Fibroblast of peridontal ligament (primary cell): ENCODE measurements at regions not wholly inside any gene's neighbourhood (a gene's known extent, or its start where the extent isn't known, plus 50 kb on each side); places are given as distances from the start of the nearest gene placed in this dataset.
"Not testable (repeated sequence)": the region's sequence is repeated elsewhere in the genome, so short reads cannot be mapped to it uniquely, and the experiment has no call there.

Source experiments
- DNase-seq: peaks from one replicate; pipeline ENCODE4 v3.0.0-alpha.2; 2010; ENCODE audit errors: extremely low read depth

DNA sequence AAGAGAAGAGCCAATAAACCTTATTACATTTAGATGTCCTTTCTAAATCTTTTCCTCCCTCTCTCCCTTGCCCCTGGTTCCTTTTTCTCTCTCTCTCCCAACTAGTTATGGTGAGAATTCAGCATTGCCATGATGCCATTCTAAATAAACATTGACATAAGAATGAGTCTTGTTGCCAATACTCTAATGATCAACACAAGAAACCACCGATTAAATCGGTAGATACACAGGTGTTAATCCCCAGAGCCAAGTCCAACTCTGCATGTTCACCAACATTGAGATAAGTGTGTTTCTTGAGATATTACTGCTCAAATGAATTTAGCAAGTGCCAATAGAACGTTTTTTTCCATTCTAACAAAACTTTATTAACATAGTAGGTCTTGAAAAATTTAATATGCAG, 412.1 kb downstream of the KCNJ2 start:
- DNase-seq: no peak

DNA sequence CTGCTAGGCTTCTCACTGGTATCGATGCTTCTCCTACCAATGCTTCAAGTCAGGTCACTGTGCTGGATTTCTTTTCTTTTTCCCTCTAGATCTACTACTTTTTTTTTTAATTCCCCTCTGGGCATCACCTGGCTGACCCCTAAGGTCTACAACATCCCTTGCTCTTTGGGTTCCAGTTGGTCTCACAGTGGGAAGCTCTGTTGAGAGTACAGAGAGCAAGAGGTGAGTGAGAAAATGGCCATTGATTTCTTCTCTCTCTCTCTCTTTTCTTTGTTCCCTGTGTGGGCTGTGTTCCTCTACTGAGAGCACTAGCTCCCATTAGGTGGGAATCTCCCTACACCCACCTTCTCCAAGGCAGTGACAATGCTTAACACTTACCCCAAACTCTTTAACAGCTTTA, 413.4 kb downstream of the KCNJ2 start:
- DNase-seq: no peak

DNA sequence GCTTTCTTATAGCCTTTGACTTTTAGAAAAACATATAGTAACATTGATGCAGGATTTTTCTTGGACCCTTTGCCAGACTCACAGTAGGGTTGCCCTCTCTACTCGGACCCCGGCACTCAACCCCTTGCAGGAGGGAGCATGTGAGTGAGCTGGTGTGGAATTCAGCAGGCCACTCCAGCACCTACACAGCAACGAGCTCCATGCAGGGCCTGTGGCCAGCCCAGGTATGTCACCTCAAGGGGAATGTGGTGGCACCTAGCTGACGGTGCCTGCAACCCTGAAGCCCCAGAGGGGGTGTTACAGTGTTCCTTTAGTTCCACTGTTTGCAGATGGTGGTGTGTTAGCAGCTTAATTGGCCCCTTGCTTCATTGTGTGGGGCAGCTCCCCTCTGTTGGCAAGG, 414.9 kb downstream of the KCNJ2 start:
- DNase-seq: no peak

DNA sequence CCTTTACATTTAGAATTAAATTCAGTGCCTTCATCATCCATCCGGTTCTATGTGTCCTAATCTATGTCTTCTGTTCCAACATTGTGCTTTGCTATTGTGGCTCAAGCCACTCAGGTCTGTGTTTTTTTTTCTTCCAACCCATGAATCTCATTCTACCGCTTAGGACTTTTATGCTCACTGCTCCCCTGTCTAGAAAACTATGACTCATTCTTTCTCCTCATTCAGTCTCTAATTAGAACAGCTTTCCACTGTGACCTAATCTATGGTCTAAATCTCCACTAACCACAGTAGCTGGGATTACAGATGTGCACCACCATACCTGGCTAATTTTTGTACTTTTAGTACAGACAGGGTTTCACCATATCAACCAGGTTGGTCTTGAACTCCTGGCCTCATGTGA, 418.7 kb downstream of the KCNJ2 start:
- DNase-seq: no peak

DNA sequence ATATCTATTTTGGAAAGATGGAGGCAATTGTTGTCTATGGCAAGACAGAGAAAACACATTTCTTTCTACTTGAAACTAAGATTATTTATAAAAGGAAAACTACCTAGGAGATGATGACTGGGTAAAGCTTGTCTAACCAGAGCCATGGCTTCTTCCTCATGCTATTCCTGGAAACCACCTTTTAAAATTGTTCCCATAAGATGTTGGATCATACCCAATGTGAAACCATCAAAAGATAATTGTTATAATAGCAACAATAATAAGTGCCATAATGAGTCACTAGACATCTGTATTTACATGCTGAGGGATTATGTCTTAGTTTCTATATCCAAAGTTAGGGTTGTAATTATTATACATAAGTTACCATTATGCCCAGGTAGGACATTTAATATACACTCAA, 428.4 kb downstream of the KCNJ2 start:
- DNase-seq: no peak

DNA sequence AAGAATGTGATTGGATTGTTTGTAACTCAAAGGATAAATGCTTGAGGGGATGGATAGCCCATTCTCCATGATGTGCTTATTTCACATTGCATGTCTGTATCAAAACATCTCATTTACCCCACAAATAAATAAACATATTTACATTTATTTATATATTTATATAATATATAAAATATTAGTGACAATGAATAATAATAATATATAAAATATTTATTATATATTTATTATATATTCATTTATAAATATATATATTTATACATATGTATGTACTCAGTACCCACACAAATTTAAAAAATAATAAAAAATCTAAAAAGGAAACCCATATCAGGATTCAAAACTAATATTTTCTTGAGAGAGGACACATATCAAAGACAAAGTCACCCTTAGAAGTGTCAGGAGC, 429.9 kb downstream of the KCNJ2 start:
- DNase-seq: no peak

DNA sequence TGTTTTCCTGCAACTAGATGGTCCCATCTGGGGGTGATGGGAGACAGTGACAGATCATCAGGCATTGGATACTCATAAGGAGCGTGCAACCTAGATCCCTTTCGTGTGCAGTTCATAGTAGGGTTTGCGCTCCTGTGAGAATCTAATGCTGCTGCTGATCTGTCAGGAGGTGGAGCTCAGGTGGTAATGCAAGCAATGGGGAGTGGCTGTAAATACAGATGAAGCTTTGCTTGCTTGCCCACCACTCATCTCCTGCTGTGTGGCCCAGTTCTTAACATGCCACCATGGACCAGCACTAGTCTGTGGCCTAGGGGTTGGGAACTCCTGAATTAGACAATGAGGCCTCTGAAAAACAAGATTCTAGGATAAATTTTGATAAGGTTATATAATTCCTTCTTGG, 430.6 kb downstream of the KCNJ2 start:
- not testable (repeated sequence) for DNase-seq

DNA sequence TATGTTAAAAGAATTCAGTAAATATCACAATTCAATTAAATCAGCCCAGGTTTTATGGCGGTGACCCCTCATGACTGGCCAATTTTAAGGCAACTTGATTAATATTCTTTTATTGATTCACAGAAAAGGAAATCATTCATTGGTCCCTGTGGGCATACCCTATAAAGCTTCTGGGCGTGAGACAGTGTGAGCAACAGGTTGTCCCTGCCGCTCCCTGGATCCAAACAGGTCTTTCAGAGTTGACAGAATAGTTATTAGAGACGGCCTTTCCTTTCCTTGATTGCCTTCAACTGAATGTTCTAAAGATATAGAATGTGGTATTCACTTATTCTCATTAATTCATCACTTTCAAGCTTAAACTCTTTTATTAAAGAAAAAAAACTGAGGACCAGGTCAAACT, 433.9 kb downstream of the KCNJ2 start:
- DNase-seq: no peak

DNA sequence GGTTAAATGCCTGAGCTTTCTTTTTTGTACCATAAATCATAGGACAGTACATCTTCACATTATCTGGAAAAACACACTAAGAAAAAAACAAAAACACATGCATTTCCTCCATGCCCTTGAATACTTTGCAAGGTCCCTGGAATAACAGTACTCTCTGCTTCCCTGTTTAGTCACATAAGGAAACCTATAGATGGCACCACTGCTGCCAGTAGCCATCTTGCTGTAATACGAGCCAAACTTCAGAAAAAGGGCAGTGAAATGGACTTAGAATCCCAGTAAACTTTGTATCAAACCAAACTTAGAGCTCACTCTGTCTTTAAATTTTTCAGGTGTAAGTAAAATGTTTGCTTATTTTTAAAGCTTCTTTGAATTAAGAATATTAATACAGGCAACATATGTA, 435.5 kb downstream of the KCNJ2 start:
- no peak for DNase-seq

DNA sequence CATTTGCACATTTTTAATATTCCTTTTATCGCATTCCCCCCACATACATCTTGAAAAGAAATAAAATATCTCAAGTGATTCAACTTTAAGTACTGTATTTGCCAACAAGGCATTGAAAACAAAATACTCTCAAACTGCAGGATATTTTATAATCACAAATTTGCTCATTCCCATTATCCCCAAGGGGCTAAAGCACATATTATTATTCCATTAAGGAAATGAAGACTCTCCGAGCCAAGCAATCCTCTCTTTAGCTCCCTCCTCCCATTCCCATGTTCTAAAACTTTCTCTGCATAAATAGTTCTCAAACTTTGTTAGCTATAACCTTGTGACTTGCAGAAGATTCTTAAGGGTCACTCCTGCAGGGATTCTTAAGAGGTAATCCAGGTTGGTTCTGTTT, 436.8 kb downstream of the KCNJ2 start:
- DNase-seq: no peak

DNA sequence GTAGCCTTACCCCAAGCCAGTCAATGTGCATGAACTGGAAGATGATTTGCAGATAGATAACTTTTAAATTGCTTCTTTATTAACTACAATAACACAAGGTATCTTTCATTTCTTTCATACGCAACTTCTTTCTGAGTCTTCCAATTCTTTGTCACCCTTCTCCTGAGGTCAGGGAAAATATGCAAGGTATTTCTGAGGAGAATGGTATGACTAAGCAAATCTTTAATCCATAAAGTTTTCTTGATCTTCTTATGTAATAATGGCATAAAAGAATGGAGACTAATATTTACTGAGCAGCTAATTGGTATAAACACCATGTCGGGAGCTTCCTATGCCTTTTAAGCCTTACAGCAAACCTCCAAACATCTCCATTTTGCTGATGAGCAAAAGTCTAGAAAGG, 438.9 kb downstream of the KCNJ2 start:
- no peak for DNase-seq

DNA sequence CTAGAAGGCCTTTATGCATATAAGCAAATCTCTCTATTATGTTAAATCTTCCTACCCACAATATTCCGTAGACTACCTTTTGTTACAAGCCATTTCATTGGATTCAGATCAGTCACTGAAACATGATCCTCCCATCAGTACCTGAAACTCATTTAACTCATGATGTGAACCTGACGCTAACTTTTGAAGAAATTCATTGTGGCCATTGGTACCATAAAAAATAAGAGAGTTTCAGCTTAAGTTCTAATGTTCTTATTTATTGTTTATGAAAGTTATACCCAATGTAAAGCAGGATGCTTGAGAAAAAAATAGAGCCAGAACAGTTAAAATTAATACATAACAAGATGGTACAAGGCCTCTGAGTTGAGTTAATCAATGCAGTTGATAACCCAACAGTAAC, 439.6 kb downstream of the KCNJ2 start:
- DNase-seq: no peak

DNA sequence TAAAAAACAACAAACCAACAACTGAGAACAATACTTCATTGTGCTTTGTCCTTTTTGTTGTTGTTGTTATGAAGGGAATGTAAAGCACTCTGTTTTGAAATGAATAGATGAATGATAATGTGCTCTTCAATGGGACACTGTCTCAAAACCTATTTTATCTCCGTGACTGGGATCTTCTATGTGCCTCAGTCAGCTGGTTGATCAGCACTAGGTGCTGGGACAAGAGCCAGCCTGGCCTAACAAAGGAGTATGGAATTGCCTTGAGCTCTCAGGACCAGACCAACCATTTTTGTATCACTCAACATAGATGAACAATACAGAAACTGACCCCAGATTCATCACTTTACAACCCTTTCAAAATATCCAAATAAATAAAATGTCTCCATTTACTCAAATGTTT, 440.2 kb downstream of the KCNJ2 start:
- DNase-seq: no peak

DNA sequence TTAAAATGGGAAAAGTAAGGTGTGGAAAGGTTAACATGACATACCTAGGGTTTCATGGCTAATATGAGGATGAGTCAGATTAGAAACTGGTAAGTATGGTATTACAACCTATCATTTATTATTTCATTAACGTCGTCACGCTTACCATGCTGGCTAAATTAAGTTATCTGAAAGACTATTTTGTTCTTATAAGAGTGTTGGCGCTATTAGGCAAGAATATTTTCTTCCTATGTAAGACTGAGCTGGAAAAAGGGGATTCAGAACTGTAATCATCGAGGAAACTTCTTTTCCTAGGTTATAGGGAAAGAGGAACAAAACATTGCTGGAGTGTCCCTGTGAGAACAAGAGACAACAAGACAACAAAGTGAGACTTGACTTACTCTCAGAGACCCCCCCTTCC, 440.8 kb downstream of the KCNJ2 start:
- DNase-seq: no peak

DNA sequence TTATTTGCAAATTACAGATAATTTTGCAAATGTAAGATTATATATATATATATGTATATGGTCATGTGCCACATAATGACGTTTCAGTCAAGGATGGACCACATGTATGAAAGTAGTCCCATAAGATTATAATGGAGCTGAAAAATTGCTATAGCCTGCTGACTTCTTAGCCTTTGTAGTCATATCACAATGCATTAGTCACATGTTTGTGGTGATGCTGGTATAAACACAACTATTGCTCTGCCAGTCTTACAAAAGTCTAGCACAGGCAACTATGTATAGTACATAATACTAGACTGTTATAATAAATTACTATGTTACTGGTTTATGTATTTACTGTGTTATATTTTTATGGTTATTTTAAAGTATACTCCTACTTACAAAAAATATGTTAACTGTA, 444.3 kb downstream of the KCNJ2 start:
- peak; percentile 22 for DNase-seq

DNA sequence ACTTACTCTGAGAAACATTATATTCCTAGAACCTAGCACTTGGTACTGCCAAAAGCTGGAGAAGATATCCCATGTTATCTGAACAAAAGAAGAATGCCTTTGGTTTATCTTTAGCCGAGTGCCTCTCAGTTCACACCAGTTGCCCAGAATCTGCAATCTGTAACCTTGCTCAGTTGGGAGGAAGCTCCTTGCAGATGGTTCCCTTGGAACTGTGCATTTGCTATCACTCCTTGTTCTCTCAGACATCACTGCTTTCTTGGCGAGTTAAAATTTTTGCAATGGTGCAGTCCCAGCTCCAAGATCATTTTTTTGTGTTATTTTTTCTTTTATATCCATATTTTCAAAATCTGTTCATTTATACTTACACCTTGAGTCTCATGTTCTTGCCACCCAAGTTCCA, 446.5 kb downstream of the KCNJ2 start:
- no peak for DNase-seq

DNA sequence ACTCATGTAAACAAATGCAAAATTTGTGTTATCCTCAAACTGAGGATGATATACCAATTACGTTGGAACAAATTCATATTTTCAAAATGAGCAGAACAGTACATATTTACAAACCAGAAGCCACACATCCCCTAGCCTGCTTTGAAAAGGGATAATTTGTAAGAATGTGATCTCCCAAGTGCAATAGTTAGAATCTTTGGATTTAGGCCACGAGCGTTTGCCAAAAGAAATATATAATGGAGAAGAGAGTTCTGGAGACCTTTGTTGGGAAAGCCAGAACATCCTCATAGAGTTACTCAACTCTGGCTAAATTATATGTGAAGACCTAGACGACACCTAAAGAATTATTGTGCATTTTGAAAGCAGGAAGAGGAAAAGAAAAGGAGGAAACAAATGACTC, 449.3 kb downstream of the KCNJ2 start:
- peak; percentile 32 for DNase-seq

DNA sequence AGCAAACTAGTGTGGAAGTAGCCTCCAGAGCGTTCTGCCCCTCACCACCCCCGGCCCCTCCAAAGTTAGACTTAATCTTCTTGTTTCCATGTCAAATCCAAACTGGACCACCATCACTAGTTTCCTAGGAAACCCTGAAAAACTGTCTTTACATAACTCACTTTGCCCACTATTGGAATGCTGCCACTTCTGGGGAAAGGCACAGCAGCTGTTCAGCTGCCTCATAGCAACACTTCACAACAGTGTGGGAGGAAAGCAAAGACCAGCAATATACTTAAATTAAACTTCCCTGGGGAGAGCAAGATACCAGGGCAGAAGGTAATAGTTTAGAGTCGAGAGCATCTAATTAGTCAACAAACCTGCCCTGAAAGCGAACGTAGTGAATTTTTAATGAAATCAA, 452.2 kb downstream of the KCNJ2 start:
- DNase-seq: peak; percentile 66

DNA sequence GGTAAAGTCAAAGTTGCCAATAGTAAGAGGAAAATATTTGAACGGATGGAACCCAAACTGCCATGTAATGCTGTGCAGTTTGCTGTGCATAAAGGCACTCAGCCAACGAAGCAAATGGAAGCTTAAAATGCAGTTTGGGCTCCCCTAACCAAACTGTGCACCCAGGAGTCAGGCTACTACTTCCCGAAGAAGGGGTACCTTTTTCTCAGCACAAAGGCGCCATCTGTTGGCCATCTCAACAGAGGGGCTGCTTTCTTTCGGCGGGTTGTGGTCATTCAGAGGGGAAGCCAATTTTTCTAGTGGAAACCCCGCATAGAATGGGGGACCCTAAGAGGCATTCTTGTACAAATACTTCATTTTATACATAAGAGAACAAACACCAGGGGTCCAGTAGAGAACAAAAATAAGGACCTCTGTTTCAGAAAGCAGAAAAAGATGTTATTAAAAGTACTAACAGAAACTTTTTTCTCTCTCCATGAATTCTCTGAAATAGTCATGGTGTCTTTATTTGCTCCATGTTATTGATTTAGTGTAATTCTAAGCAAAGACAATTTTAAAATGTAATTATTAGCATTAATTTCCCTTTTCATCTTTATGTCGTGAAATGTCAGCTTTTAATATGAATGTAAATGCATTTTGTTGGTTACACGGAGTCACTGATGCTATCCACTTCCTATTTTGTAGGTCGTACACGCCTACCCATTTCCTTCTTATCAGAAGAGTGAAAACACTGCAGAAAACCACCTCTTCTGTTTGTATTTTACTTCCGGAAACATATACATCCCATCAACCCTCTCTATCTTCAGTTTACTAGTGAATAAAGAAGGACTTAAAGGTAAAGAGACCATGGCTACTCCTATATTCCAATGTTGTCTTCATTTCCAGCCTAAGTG, 453.3 kb downstream of the KCNJ2 start:
- peak; percentile 68 for DNase-seq

DNA sequence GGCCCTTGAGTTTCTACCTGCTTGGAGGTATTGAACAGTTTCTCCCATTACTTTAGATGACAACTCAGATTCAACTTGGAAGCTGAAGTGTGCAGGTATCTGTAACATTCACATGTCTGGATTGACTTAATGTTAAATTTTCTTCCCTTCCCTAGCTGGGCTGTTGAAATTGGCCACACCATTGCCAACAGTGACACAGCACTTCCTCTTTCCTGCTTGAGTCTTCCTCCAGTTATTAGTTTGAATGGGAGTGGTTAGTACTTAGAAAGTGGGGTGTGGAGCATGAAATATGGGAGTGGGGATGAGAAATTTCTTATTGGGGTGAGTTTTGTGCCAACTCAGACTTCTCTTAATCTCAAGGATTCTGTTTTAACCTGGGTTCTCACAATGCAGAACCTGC, 454.9 kb downstream of the KCNJ2 start:
- no peak for DNase-seq

DNA sequence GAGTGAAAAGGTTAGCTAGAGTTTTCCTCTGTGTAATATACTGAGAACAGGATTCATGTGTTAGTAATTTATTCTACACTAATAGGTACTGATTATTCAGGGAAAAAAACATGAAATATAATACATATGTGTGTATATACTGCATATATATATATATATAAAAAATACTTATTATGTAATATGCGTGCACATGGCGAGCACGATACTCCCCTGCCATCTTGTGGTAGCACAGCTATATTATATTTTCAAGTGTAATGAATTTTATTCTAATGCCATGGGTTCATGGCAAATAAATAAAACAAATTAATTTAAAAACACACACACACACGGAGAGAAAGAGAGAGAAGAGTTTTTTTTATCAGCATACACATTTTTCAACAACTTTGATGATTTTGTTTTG, 460.6 kb downstream of the KCNJ2 start:
- DNase-seq: peak; percentile 44

DNA sequence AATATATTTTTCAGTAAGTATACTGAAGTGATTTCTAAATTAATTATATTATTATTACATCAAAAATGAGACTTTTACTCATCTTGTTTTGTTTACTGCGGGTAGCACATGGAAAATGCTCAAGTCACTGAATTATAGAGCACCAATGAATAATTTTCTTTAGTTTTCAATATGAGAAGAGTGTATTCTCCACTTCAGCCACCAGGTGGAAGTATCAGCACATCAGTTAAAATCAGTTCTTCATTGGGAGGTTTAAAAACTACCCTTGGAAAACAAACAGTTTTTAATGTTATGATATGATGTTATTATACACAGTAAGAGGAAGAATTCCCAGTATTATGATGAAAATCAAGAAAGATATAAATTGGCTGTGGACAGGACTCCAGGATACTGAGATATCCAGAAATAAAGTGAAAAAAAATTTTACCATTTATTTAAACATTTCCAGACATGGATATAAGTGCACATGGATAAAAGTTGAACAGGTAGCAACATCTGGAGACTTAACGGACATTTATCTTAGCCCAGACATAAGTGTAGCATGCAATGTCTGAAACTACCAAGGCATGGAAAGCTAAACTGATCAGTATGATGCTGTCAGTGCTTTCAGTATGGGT, 467.3 kb downstream of the KCNJ2 start:
- peak; percentile 71 for DNase-seq

DNA sequence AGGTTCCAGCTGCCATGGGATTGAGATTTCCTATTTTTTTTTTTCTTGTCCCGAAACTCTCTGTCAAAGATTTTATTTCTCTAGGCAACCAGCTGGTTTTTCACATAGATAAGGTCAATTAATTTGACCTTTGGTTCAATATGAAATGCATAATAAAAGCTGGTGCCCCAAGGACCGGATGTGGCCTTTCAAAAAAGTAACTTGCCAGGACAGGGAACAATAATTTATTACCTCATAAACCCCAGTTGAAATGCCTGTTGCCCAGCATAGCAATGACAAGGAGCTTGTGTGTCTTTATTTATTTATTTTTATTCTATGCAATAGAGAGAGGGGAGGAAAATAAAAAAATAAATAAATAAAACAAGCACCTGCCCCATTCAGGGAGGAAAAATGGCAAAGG, 472.7 kb downstream of the KCNJ2 start:
- no peak for DNase-seq

DNA sequence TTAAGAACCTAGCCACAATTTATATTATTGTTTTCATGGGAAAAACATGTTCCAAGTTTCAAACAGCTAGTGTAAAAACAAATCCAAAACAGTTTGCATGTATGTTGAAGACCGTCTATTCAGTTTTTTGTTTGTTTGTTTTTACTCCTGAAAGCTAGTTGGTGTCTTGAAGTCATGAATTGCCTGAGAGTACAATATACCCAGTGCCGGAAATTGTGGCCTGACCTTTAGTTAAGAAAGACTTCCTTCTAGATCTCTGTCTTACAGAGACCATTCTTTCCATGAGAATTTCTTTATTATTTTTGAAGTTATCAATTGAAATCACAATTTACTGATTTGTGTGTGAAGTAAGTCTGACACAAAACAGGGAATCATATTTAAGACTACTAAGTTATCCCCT, 474.8 kb downstream of the KCNJ2 start:
- no peak for DNase-seq
